NCI-H2227 (cell line): ENCODE measurements at regions not wholly inside any gene's neighbourhood (a gene's known extent, or its start where the extent isn't known, plus 50 kb on each side); places are given as distances from the start of the nearest gene placed in this dataset.
"Not testable (repeated sequence)": the region's sequence is repeated elsewhere in the genome, so short reads cannot be mapped to it uniquely, and the experiment has no call there.

Experiments
- DNase-seq: peaks from one replicate; lab custom pipeline; 2025; ENCODE audit not compliant: unreplicated experiment; lab: John Stamatoyannopoulos, UW

DNA sequence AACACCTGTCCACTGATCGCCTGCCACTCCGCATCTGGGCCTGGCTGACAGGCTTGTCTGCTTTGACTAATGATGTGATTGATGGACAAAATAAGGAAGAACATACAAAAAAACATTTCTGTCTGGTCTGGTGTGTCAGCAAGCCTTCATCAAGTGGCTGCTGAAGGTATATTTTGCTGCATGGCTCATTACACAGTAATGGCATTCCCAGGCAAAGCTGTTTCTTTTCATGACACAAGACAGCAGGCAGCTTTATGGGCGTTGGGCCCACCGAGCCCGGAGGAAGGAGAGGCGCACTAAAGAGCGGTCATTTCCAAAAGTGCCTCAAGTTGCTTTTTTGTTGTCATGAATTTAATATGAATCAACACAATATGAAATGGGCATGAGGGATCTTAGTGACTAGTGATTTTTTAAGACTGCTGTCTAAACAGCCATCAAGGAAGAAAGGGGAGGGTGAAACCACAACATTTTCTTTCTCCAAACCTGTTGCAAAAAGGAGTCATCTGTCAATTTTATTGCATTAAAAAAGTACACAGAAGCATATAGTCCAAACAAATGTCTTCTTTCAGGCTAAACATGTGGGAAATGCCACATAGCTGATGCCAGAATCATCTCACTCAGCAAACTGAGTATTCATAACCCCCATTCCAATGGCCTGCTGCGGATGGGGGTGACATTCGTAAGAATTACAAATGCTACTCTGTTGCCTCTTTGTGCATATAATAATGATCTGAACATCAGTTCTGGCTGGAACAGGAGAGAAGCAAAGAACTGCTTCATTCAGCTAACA is 476.6 kb downstream of the ZNF536 start:
- no peak for DNase-seq

DNA sequence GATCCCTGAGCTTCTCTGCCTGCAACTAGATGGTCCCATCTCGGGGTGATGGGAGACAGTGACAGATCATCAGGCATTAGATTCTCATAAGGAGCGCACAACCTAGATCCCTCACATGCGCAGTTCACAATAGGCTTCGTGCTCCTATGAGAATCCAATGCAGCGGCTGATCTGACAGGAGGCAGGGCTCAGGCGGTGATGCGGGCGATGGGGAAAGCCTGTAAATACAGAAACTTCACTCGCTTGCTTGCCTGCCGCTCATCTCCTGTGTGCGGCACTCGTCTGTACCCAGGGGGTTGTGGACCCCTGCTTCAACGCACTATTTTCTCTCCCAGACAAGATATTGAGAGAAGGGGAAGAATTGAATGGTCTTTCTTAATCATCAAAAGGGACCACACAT is 473.9 kb downstream of the ZNF536 start:
- no peak for DNase-seq

DNA sequence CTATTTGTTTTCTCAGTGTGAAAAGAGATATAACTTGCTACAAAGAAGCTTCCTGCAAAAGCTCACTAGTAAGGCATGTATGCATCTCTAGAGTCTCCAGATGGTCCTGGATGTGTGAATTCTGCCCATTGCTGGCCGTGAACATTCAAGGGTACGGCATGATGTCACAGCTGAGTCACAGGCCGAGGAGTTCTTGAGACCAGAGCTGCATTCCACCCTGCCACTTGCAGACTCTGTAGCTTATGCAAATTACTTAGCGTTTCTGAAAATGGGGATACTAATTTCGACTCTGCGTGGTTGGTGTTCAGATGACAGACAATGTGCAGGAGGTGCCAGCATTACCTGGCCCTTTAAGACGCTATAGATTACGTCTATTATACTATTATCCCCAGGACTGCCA is 470.7 kb downstream of the ZNF536 start:
- DNase-seq: no peak

DNA sequence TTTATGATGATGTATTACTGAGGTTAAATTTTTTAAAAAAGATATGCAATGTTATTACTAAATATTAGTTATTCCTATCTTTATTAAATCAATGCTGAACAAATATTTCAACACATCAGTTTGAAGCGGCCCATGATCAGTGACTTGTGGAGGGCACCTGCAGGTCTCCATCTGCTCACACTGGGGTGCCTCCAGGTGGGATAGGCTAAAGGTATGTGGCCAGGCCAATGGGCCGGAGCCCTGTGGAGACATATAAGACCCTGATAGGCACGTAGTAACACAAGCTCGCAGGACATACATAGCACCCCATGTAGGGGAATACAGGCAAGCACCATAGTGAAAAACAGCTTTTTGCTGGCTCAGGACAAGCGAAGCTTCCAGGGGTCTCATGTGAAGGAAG is 469.8 kb downstream of the ZNF536 start:
- DNase-seq: no peak

DNA sequence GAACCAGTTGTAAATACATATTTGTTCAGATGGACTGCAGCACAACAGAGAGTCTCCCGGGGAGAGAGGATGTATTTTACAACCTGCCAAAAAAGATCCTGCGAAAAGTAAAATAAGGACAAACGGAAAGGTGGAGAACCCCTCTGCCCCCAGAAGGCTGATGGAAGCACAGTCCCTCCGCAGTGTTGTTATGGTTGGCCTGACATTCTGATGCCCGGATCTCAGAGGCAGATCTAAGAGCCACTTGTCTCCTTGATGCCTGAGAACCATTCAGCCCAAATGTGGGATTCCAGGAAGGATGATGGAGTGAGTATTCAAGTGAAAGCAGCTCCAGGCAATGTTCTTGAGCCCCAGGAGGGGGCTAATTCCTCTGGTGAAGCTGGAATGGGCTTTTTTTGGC is 458.7 kb downstream of the ZNF536 start:
- no peak for DNase-seq

DNA sequence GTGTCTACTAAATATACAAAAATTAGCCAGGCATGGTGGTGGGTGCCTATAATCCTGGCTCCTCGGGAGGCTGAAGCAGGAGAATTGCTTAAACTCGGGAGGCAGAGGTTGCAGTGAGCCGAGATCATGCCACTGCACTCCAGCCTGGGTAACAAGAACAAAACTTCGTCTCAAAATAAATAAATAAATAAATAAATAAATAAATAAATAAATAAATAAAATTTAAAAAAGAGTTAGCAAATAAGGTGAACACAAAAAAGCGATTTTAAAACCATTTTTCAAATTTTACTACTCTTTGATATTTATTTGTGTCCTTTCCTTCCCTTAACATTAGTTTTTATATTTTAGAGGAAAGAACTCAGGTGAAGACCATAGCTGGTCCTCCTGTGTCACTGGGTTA is 453.3 kb downstream of the ZNF536 start:
- not testable (repeated sequence) for DNase-seq

DNA sequence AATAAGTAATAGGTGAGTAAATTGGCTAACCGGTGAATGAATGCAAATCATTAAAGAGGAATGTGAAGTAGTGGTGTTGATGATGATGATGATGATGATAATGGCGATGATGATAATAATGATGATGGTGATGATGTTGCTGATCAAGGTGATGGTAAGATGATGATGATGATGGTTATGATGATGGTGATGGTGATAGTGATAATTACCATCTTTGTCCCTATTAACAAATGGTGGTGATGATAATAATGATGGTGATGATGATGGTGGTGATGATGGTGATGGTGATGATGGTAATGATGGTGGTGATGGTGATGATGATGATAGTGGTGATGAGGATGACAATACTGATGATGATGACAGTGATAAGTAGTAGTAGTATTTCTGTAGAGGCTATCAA is 452.6 kb downstream of the ZNF536 start:
- DNase-seq: no peak

DNA sequence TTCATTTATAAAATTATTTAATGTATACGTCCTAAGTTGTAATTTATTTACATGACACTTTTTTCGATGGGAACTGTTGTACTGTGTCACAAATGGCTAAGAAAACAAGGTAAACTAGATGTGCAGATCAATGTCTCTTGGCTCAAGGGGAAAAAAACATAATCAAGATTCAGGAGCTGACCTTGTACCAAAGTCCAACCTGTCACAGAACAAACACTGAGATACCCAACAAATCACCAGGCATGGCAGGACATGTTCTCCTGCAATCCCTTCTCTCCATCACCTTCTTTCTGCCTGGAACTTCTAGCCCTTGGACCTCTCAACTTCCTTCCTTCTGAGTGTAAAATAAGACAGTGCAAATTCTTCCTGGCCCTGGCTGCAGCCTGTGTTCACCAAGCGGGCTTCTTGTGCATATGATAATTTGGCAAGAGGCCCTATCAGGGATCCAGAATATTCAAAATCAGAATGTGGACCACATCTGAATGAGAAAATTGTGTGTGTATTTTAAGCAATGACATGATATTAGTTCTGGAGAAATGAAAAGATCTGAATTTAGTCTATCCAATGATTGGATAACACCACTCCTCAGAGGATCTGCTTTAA is 445.9 kb downstream of the ZNF536 start:
- no peak for DNase-seq

DNA sequence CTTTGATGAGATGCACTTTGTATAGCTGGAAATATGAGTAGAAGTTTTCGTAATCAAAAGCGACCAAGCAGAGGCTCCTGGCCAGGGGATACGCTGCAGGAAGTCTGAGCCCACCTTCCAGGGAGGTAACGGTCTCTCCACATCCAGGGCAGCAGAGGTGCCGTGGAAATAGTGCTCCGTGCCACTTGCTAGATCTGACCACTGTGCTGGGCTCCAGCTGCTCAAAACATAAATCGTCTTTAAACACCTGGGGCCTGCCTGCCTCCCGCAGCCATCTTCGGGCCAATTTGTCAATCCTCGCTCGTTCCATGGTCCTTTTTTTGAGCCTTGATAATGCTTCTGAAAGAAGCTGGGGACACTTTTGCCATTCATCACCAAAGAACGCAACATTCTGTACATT is 445.0 kb downstream of the ZNF536 start:
- DNase-seq: no peak

DNA sequence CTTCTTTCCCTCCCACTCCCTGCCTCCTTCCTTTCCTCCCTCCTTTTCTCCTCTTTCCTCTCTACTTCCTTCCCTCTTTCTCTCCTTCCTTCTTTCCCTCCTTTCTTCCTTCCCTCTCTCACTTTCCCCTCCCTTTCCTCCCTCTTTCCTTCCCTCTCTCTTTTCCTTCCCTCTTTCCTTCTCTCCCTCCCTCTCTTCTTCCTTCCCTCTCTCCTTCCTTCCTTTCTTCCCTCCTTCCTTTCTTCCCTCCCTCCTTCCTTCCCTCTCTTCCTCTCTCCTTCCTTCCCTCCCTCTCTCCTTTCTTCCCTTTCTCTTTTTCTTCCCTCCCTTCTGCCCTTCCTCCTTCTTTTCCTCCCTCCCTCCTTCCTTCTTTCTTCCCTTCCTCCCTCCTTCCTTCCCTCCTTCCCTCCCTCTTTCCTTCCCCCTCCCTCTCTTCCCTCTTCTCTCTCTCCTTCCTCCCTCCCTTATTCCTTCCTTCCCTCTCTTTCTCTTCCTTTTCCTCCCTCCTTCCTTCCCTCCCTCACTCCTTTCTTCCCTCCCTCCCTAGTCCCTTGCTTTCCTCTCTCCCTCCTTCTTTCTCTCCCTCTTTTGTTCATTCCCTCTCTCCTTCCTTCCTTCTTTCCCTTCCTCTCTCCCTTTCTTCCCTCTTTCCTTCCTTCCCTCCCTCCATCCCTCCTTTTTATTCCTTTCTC is 443.9 kb downstream of the ZNF536 start:
- DNase-seq: no peak

DNA sequence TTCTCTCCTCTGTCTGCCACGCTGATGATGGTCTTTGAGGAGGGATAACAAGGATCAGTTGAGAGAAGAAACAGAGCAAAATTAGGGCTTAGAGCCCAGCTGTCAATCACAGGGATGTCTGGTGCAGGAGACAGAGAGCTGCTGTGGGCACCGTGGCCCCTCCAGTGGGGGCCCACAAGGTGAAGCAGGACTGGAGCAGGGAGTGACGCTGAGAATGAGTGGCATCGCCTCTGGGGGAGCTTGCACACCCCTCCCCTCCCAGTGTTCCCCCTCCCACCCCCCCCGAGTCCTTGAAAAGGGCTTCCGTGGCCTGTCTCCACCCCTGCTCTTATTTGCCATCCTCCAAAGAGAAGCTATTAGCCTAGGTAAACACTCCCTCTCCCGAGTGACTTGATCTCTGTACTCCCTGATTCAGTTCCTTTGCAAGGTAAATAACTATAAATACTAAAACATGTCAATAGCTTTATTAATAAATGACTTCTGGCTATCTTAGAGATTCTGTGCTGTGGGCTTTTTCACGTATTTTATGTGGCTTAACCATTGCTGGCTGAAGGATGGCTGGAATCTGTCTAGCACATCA is 440.0 kb downstream of the ZNF536 start:
- DNase-seq: no peak

DNA sequence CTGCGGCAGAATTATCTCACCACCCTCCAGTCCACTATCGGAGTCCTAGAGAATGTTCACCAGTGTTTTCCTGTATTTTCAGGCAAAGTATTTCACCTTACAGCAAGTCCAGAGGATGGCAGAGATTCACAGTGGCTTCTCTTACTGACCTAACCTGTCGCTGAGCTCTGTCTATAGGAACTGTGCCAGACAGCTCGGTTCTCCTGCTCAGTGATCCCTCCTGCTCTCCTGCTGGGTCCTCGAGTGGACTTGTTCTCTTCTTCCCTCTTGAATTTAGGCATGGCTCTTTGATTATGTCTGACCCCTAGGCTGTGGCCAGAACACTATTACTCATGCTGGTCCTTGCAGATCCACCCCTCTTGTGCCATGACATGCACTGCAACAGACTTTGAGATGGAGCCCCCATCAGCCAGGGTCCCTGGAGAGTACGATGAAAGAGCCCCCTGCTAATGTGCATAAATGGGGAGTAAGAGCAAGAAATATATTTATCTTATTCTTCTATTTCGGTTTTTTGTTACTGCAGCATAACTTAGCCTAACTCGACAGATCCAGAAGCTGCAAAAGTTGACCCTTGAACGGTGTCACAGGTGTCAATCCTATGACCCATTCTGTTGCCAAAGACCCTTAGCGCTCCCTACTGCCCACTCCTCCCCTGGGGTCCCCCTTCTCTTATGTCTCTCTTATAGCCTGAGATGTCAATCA is 439.4 kb downstream of the ZNF536 start:
- DNase-seq: no peak

DNA sequence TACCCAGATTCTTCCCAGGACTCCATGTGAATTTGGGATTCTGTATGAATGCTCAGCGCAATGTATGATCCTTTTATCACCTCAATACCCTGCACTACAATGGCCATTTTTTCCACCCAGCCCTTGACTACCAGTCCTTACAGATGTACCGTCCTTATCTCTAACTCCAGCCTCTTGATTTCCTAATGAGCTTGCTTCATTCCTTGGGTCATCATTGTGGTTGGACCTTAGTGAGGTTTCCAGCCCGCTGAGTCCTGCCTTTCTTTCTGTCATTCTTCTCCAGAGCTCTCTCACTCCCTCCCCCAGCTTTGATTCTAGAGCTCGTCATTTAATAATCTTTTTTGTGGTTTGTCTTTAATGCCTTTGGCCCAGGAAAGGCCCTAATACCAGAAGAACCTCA is 438.5 kb downstream of the ZNF536 start:
- DNase-seq: no peak

DNA sequence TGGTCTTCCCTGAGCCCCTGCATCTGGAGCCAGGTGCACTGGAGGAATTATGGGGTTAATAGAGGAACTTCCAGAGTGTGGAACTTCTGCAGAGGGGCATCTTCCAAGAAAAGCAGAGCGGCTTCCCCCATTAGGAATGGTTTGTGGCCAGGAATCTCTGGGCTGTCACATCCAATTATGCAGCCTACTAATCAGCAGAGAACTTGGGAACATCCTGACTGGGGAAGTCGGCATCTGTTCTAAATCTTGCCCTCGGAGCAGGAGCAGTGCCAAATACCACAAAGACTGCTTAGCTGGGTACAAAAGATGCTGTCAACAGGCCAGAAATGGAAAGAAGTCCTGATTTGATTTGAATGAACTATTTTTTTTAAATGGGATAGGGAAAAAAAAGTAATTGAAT is 435.1 kb downstream of the ZNF536 start:
- DNase-seq: no peak

DNA sequence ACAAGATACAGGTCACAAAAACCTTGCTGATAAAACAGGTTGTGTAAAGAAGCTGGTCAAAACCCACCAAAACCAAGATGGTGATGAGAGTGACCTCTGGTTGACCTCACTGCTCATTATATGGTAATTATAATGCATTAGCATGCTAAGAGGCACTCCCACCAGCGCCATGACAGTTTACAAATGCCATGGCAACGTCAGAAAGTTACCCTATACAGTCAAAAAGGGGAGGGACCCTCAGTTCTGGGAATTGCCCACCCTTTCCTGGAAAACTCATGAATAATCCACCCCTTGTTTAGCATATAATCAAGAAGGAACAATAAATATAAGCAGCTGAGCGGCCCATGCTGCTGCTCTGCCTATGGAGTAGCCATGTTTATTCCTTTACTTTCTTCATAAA is 434.1 kb downstream of the ZNF536 start:
- DNase-seq: no peak

DNA sequence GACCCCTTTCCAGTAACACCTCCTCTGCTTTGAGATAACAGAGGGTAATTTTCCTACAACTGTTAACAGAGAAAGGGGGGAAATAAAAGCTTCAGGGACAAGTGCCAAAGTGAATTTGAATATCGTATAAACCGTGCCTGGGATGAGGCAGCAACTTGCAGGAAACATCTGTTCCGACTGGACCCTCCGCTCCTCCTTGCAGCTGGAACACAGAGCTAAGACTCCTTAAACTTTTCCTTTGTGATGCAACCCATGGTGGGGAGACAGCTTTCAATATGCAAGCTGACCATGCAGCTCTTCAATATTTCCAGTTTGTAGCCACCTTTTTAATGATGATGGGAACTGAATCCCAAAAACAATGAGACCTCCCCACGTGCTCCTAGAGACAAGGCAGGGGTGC is 432.6 kb downstream of the ZNF536 start:
- no peak for DNase-seq

DNA sequence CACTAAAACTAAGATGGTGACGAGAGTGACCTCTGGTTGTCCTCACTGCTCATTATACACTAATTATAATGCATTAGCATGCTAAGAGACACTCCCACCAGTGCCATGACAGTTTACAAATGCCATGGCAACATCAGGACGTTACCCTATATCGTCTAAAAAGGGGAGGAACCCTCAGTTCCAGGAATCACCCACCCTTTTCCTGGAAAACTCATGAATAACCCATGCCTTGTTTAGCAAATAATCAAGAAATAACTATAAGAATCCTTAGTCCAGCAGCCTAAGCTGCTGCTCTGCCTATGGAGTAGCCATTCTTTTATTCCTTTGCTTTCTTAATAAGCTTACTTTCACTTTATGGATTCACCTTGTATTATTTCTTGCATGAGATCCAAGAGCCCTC is 432.1 kb downstream of the ZNF536 start:
- not testable (repeated sequence) for DNase-seq

DNA sequence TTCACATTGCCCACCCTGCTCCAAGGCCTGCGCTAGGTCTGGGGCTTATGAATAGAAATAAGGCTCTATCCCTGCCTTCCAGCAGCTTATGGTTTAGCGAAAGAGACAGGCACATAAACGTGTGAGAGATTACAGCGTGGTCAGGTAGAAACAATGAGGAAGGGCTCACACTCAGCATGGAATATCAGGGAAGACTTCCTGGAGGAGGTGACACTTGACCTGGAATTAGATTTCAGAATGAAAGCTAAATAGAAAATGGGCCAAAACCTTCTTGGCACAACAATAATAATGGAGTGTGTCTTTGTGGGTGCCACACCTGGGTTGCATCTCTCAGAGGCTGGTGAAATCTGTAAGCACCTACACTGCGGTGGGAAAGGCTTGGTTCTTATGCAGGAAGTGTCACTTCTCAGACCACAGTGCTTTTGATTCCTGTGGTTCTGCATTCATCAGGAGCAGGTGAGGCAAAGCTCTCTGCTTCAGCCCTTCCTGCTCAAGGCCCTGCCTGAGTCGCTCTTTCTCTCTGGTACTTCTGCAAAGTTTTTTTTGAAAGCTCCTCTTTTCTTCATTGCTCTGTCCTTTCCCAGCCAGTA is 430.3 kb downstream of the ZNF536 start:
- DNase-seq: no peak

DNA sequence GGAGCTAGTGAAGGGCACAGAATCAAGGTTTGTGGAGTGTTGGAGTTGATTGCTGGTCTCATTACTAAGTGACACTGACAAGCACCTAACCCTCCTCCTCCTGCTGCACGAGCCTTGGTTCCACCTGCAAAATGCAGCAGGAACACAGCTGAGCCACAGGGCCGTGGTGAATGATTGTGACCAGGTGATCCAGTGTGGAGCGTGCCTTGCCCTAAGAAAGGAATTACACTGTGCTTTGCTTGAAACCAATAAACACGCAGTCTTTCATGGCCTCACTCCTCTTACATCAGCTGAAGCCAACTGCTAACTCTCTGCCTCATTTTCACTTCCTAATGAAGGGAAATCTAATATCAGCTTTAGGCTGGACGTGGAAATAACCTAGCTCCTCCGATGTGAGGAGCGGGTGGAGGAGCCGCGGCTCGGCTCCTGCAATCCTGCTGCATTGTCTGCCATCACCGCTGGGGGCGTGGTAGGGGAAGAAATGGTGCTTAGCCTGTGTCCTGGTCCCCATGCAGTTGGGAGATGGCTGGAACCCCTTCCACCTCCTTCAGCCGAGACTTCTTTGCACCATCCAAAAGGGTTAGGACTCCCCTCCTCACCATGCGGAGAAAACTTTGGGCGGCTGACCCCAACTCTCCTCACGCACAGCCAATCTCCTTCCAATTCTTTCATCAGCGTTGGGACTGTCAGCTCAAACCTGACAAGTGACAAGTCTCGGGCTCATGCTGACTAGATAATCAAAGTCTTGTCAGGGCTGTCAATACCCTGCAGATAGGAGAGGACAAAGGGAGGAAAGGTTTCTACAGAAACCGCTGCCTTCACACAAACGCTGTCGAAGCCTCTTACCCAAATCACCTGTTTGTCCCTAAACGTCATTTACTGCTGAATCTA is 427.9 kb downstream of the ZNF536 start:
- no peak for DNase-seq

DNA sequence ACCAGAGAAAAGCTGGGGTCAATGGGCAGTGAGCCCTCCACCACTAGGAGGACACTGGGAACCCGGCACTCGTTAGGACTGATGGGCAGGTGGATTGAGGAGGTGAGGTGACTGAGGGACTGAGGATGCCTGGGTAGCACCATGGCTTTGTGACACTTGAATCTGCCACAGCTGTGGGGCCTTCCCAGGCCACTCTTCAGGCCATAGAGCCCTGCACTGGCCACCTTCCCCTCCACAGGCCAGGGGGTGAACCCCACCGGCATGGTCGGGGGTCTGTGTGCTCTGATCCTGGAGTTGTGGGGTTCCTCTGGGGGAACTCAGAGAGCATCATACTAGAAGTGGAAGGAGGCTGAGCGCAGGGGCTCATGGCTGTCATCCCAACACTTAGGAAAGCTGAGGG is 423.5 kb downstream of the ZNF536 start:
- no peak for DNase-seq
